Left ventricle myocardium inferior (tissue), 1 donor: ENCODE measurements at regions not wholly inside any gene's neighbourhood (a gene's known extent, or its start where the extent isn't known, plus 50 kb on each side); places are given as distances from the start of the nearest gene placed in this dataset.
"Not testable (repeated sequence)": the region's sequence is repeated elsewhere in the genome, so short reads cannot be mapped to it uniquely, and the experiment has no call there.

Experiments
- DNase-seq: peaks from one replicate; pipeline ENCODE4 v3.0.0-alpha.2; 2020
- H3K27ac ChIP-seq: fragments of 200-600 bp; replicated peaks from 2 replicates; pipeline ENCODE4 v1.8.0; 2021
- H3K27me3 ChIP-seq: fragments of 200-600 bp; 2 replicates; pipeline ENCODE4 v1.8.0; 2021; ENCODE audit warnings: low read depth
- H3K36me3 ChIP-seq: fragments of 200-600 bp; 2 replicates; pipeline ENCODE4 v1.8.0; 2021
- H3K4me1 ChIP-seq: fragments of 200-600 bp; 2 replicates; pipeline ENCODE4 v1.8.0; 2021
- H3K4me3 ChIP-seq: fragments of 200-600 bp; 2 replicates; pipeline ENCODE4 v1.8.0; 2021; ENCODE audit warnings: mild to moderate bottlenecking, moderate library complexity
- H3K9me3 ChIP-seq: fragments of 200-600 bp; replicated peaks from 2 replicates; pipeline ENCODE4 v1.8.0; 2021
- intact Hi-C: fragments of 100-400 bp; cut with micrococcal nuclease; formaldehyde crosslinking; loops from one replicate; pipeline ENCODE4 v1.11.0; 2022
- TF ChIP-seq, protein P1 (sequence below): fragments of 200-600 bp; IDR thresholded peaks from 2 replicates; pipeline ENCODE4 v1.8.0; 2021; ENCODE audit warnings: antibody characterized with exemption, mild to moderate bottlenecking, borderline replicate concordance
- donor health status: DM: no; HTN: yes; CAD: no; lungs with severe emphysema.

DNA sequence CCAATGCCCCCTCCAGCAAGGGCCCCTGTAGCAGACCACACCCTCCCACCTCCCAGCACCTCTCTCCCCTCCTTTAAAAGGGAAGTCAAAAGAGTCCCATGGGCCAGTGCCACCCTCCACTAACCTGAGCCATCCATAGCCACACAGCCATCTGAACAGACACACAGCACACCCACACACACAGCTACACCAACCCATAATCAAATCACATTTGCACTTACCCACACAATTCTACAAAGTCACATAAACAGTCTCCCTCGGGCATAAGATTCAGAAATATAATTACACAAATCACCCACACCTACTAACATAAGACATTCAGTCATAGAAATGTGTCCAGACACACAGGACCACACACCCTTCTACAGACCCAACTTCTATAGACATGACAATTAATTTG lies 96.3 kb downstream of the HIF1AN start:
- TF ChIP-seq, protein P1, sequence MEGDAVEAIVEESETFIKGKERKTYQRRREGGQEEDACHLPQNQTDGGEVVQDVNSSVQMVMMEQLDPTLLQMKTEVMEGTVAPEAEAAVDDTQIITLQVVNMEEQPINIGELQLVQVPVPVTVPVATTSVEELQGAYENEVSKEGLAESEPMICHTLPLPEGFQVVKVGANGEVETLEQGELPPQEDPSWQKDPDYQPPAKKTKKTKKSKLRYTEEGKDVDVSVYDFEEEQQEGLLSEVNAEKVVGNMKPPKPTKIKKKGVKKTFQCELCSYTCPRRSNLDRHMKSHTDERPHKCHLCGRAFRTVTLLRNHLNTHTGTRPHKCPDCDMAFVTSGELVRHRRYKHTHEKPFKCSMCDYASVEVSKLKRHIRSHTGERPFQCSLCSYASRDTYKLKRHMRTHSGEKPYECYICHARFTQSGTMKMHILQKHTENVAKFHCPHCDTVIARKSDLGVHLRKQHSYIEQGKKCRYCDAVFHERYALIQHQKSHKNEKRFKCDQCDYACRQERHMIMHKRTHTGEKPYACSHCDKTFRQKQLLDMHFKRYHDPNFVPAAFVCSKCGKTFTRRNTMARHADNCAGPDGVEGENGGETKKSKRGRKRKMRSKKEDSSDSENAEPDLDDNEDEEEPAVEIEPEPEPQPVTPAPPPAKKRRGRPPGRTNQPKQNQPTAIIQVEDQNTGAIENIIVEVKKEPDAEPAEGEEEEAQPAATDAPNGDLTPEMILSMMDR = no peak

DNA sequence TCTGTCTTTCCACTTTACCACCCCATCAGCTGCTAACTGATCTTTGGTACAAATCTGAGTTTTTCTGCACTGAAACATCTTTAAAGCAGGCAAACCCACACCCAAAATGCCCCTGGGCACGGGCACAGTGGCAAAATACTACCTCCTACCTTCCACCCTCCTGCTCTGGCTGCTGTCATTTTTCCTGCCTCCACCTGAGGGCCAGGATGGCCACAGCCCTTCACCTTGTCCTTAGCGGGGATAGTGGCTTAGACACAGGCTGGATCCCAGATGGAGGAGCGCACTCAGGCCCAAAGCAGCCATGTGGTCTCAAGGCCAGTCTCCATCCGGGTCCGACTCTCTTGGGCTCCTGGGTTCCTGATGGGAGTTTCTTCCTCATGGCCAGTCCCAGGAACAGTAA lies 98.3 kb downstream of the HIF1AN start:
- Histone ChIP-seq H3K27me3 (peaks cover 93% of the 10 kb centered on the region), H3K9me3 (no peaks in the 10 kb centered on the region), H3K4me3 (no peak overlapping the region), H3K27ac (no peak overlapping the region), H3K4me1 (no peaks in the 10 kb centered on the region), H3K36me3 (no peaks in the 10 kb centered on the region)
- intact Hi-C loops = no loop called here
- TF ChIP-seq, protein P1 = no peak
- no peak for DNase-seq

More for the DNA sequence above, 96.3 kb downstream of the HIF1AN start:
- no peak for DNase-seq
- Histone ChIP-seq H3K27me3 (peaks cover 93% of the 10 kb centered on the region), H3K9me3 (no peaks in the 10 kb centered on the region), H3K27ac (no peak overlapping the region), H3K4me3 (no peak overlapping the region), H3K4me1 (no peaks in the 10 kb centered on the region), H3K36me3 (no peaks in the 10 kb centered on the region)
- intact Hi-C loops = no loop called here

DNA sequence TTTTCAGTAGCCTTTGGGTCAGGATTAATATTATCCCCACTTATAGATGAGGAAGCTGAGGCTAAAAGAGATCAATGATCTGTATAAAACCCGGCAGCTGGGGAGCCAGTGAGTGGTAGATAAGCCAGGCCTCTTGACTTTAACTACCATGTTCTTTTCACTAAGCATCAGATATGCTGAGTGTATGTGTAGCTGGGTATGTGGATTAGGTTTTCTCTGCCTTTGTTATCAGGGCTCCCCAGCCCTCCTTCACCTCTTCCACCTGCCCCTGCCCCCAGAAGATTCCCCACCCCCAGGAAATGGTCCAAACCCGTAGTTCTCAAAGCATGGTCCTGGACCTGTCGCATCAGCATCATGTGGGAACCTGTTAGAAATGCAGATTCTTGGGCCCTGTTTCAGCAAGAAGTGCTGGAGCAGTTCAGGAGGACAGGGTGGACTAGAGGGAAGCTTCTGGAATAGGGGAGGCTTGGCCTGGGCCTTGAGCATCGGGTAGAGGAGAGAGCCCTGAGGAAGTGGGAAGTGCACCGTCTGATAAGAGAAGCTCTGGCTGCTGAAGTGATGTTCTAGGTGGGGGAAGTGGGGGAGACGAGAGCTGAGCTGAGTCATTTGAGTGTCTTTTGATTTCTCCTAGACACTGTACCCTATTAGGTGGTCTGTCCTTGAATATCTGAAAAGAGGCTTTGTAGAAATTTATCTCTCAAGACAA lies 101.3 kb downstream of the HIF1AN start:
- Histone ChIP-seq H3K9me3 (no peaks in the 10 kb centered on the region), H3K36me3 (no peaks in the 10 kb centered on the region), H3K4me3 (no peak overlapping the region), H3K27me3 (peaks cover 93% of the 10 kb centered on the region), H3K4me1 (no peaks in the 10 kb centered on the region), H3K27ac (no peak overlapping the region)
- intact Hi-C loops = no loop called here
- no peak for DNase-seq
- TF ChIP-seq, protein P1 = no peak

DNA sequence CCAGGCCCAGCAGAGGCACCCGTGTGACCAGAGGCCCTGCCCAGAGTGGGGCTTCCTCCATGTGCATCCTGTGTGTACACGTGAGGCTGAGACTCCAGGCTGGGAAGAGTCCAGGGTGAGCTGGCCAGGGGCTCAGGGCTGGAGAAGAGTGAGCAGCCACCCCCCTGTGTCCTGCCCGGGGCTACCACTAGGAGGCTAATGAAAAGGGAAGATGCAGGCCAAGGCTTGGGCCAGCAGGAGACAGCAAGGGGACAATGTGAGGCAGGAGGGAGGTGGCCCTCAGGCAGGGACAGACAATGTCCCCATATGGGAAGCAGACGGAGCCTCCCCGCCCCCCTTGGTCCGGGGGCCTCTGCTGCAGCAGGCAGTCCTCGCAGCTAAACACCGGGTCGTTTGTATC lies 102.0 kb downstream of the HIF1AN start:
- H3K27me3 ChIP-seq = peaks cover 93% of the 10 kb centered on the region
- intact Hi-C loops = no loop called here
- no peak overlapping the region for H3K4me3 ChIP-seq
- H3K36me3 ChIP-seq = no peaks in the 10 kb centered on the region
- DNase-seq = no peak
- H3K27ac ChIP-seq = no peak overlapping the region
- H3K9me3 ChIP-seq = no peaks in the 10 kb centered on the region
- H3K4me1 ChIP-seq = no peaks in the 10 kb centered on the region
- TF ChIP-seq, protein P1 = no peak

DNA sequence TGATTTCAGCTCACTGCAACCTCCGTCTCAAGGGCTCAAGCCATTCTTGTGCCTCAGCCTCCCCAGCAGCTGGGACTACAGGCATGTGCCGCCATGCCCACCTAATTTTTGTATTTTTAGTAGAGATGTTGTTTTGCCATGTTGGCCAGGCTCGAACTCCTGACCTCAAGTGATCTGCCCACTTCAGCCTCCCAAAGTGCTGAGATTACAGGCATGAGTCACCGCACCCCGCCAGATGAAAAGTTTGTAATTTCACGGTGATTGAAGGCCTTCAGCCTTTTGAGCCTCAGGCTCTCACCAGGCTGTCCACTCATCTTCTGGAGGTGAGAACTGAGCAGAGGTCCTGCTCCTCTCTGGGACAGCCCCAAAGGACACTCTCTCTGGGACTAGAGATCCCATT lies 103.2 kb downstream of the HIF1AN start:
- H3K36me3 ChIP-seq, DNase-seq, H3K27ac ChIP-seq, H3K9me3 ChIP-seq, H3K4me1 ChIP-seq, intact Hi-C loops, H3K4me3 ChIP-seq: not testable (repeated sequence)
- peaks cover 96% of the 10 kb centered on the region for H3K27me3 ChIP-seq

DNA sequence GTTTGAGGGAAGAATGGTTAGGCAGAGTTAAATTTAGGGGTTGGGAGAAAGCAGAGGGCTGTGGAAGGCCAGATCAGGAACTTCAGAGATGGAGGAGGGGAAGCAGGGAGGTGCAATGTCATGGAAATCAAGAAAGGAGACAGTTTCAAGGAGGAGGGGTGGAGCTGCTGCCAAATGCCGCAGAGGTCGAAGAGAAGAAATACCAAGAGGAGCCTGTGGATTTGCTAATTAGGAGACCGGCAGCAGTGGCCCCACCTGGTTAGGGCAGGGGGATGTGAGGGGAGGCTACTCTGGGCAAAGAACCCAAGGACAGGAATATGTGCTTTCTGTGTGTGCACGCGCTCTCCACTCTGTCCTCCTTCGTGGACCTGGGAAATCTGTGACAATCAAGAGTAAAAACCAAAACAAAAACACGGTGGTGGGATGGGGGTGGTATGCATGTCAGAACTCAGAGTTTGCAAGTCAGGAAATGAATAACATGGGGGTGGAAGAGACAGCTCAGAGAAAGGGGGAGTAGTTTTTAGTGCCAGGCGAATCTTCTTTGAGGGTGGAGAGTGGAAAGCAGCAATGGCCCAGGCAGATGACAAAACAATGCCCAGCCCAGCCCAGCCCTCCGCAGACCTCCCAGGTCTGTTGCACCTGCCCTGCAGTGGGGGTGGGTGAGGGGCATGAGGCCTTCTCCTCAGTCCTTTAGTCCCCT lies 102.9 kb upstream of the PAX2 start:
- TF ChIP-seq, protein P1 = no peak
- DNase-seq = no peak
- Histone ChIP-seq H3K36me3 (no peaks in the 10 kb centered on the region), H3K27ac (no peak overlapping the region), H3K4me3 (no peak overlapping the region), H3K9me3 (no peaks in the 10 kb centered on the region), H3K4me1 (no peaks in the 10 kb centered on the region), H3K27me3 (peaks cover 98% of the 10 kb centered on the region)
- intact Hi-C loops = no loop called here
